ENCODE measurements at regions not wholly inside any gene's neighbourhood (a gene's known extent, or its start where the extent isn't known, plus 50 kb on each side); places are given as distances from the start of the nearest gene placed in this dataset.

DNA sequence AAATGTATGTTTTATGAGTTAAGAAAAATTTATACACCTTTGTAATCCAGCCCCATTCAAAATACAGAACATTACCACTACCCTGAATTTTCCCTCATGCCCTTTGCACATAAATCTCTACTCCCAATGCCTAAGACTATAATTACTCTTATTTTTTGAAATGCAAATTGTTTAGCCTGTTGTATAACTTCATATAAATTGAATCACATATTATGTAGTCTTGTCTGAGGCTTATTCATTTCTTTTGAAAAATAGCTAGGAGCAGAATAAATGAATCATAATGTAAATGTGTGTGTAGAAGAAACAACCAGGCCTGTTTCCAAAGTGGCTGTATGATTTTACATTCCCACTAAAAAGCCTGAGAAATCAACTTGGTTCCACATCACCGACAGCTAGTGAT is 319.8 kb downstream of the DCAF12L2 start (continued):
- TF ChIP-seq, protein P1, sequence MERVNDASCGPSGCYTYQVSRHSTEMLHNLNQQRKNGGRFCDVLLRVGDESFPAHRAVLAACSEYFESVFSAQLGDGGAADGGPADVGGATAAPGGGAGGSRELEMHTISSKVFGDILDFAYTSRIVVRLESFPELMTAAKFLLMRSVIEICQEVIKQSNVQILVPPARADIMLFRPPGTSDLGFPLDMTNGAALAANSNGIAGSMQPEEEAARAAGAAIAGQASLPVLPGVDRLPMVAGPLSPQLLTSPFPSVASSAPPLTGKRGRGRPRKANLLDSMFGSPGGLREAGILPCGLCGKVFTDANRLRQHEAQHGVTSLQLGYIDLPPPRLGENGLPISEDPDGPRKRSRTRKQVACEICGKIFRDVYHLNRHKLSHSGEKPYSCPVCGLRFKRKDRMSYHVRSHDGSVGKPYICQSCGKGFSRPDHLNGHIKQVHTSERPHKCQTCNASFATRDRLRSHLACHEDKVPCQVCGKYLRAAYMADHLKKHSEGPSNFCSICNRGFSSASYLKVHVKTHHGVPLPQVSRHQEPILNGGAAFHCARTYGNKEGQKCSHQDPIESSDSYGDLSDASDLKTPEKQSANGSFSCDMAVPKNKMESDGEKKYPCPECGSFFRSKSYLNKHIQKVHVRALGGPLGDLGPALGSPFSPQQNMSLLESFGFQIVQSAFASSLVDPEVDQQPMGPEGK (CRISPR knock-in tag; IDR thresholded peaks at IDR 0.05), result no peak
- no peak for TF ChIP-seq ZBTB8A (CRISPR knock-in tag; IDR thresholded peaks at IDR 0.05; ENCODE audit: borderline replicate concordance, low read depth)
- TF ChIP-seq, protein P2, sequence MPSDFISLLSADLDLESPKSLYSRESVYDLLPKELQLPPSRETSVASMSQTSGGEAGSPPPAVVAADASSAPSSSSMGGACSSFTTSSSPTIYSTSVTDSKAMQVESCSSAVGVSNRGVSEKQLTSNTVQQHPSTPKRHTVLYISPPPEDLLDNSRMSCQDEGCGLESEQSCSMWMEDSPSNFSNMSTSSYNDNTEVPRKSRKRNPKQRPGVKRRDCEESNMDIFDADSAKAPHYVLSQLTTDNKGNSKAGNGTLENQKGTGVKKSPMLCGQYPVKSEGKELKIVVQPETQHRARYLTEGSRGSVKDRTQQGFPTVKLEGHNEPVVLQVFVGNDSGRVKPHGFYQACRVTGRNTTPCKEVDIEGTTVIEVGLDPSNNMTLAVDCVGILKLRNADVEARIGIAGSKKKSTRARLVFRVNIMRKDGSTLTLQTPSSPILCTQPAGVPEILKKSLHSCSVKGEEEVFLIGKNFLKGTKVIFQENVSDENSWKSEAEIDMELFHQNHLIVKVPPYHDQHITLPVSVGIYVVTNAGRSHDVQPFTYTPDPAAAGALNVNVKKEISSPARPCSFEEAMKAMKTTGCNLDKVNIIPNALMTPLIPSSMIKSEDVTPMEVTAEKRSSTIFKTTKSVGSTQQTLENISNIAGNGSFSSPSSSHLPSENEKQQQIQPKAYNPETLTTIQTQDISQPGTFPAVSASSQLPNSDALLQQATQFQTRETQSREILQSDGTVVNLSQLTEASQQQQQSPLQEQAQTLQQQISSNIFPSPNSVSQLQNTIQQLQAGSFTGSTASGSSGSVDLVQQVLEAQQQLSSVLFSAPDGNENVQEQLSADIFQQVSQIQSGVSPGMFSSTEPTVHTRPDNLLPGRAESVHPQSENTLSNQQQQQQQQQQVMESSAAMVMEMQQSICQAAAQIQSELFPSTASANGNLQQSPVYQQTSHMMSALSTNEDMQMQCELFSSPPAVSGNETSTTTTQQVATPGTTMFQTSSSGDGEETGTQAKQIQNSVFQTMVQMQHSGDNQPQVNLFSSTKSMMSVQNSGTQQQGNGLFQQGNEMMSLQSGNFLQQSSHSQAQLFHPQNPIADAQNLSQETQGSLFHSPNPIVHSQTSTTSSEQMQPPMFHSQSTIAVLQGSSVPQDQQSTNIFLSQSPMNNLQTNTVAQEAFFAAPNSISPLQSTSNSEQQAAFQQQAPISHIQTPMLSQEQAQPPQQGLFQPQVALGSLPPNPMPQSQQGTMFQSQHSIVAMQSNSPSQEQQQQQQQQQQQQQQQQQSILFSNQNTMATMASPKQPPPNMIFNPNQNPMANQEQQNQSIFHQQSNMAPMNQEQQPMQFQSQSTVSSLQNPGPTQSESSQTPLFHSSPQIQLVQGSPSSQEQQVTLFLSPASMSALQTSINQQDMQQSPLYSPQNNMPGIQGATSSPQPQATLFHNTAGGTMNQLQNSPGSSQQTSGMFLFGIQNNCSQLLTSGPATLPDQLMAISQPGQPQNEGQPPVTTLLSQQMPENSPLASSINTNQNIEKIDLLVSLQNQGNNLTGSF (CRISPR knock-in tag; IDR thresholded peaks at IDR 0.05), result no peak

DNA sequence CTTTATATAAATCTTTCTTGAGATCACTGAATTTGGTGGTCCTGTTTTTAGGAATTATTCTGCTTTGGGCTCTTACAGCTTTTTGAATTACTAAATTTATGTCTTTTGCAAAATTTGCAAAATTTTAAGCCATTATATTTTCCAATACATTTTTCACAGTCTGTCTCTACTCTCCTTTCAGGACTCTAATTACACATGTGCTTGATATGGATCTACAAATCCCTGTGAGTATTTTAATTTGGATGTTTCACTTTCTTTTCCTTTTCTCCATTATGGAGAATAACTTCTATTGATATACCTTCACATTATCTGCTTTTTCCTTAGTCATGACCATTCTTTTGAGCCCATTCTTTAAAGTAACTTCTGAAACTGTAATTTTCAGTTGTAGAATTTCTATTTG is 315.4 kb downstream of the DCAF12L2 start:
- peaks cover 10% of the 10 kb centered on the region for H3K9me3 ChIP-seq (ENCODE audit: low read length)
- H3K9ac ChIP-seq (ENCODE audit: insufficient read depth, low read depth, low read length), result no peak overlapping the region
- FAIRE-seq (no peak), DNase-seq (ENCODE audit: low spot score) (no peak), ATAC-seq (no peak)
- in situ Hi-C loops (cut with HindIII; ENCODE audit: extremely low pct_ligation_motif_present, low pct_unique_long_range_greater_than_20kb), result no loop called here
- no peak overlapping the region for H3K4me3 ChIP-seq (replicated peaks in 1 of 3; ENCODE audit: insufficient read depth in 1 of 3, low read depth in 2 of 3, low read length in 3 of 3)
- H3K36me3 ChIP-seq (replicated peaks in 1 of 2; ENCODE audit: control insufficient read depth in 1 of 2, insufficient read depth in 2 of 2, low read length in 2 of 2), result no peaks in the 10 kb centered on the region
- BruUV-seq (replicated peaks), result no TSS peak
- H3K79me2 ChIP-seq (ENCODE audit: insufficient read depth, low read length), result no peaks in the 10 kb centered on the region
- POLR2A ChIA-PET, result no interaction called here
- CTCF ChIA-PET (ENCODE audit: low intra/inter-chr PET ratio, low total read pairs), result no interaction called here
- no peak overlapping the region for H2AFZ ChIP-seq (ENCODE audit: low read length)
- no peak overlapping the region for H3K4me2 ChIP-seq (ENCODE audit: low read depth, low read length)
- no peak overlapping the region for H3K27ac ChIP-seq (ENCODE audit: extremely low read length, insufficient read depth, low read length)
- no peaks in the 10 kb centered on the region for H4K20me1 ChIP-seq (ENCODE audit: insufficient read depth, low read length)
- no peaks in the 10 kb centered on the region for H3K27me3 ChIP-seq (ENCODE audit: control insufficient read depth in 1 of 2, insufficient read depth in 2 of 2, low read length in 2 of 2)
- H3K4me1 ChIP-seq (ENCODE audit: insufficient read depth, low read length), result no peaks in the 10 kb centered on the region
- intact Hi-C loops (cut with micrococcal nuclease; ENCODE audit: unreplicated experiment), result no loop called here
- TF ChIP-seq, protein P3, sequence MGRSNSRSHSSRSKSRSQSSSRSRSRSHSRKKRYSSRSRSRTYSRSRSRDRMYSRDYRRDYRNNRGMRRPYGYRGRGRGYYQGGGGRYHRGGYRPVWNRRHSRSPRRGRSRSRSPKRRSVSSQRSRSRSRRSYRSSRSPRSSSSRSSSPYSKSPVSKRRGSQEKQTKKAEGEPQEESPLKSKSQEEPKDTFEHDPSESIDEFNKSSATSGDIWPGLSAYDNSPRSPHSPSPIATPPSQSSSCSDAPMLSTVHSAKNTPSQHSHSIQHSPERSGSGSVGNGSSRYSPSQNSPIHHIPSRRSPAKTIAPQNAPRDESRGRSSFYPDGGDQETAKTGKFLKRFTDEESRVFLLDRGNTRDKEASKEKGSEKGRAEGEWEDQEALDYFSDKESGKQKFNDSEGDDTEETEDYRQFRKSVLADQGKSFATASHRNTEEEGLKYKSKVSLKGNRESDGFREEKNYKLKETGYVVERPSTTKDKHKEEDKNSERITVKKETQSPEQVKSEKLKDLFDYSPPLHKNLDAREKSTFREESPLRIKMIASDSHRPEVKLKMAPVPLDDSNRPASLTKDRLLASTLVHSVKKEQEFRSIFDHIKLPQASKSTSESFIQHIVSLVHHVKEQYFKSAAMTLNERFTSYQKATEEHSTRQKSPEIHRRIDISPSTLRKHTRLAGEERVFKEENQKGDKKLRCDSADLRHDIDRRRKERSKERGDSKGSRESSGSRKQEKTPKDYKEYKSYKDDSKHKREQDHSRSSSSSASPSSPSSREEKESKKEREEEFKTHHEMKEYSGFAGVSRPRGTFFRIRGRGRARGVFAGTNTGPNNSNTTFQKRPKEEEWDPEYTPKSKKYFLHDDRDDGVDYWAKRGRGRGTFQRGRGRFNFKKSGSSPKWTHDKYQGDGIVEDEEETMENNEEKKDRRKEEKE (IDR thresholded peaks at IDR 0.05), result no peak
- TF ChIP-seq HNRNPLL (IDR thresholded peaks at IDR 0.05; ENCODE audit: low read depth, low read length, poor library complexity, severe bottlenecking) (no peak), ARNT (IDR thresholded peaks at IDR 0.05) (no peak), ZNF879 (CRISPR knock-in tag; IDR thresholded peaks at IDR 0.05) (no peak)
- TF ChIP-seq, protein P4, sequence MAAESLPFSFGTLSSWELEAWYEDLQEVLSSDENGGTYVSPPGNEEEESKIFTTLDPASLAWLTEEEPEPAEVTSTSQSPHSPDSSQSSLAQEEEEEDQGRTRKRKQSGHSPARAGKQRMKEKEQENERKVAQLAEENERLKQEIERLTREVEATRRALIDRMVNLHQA (CRISPR knock-in tag; IDR thresholded peaks at IDR 0.05), result no peak
